ENCODE measurements at regions not wholly inside any gene's neighbourhood (a gene's known extent, or its start where the extent isn't known, plus 50 kb on each side); places are given as distances from the start of the nearest gene placed in this dataset.
A peak's percentile ranks its signal among the peaks of the same experiment; 100 is the strongest.

DNA sequence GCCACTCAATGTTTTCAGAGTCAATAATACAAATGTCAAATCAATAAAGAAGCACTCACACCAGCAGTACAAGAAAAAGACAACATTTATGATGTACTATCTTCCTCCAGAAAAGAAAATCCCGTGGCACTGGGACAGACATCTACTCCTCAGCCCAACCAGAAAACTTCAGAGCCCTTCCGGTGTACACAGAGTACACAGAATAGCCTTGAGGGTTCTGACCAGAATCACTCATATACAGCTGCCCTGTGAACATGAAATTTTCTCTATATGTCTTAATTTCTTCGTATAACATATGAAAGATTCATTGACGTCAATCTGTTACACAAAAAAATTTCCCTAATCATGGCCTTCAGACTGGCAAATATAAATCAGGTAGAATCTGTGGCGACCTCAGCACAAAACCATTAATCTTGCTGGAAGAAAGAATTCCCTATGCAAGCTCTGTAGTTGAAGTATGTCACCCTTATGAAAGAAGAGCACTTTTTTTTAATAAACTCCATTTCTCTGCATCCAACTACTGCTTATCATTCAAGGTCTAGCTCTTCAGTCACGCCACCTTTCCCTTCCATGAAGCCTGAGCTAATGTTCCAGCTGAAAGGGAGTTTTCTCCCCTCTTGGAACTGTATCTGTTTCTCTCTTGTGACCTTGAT is 53.8 kb upstream of the PLAAT1 start:
- intact Hi-C loops (cut with DNase I): no loop called here
- DNase-seq: no peak

DNA sequence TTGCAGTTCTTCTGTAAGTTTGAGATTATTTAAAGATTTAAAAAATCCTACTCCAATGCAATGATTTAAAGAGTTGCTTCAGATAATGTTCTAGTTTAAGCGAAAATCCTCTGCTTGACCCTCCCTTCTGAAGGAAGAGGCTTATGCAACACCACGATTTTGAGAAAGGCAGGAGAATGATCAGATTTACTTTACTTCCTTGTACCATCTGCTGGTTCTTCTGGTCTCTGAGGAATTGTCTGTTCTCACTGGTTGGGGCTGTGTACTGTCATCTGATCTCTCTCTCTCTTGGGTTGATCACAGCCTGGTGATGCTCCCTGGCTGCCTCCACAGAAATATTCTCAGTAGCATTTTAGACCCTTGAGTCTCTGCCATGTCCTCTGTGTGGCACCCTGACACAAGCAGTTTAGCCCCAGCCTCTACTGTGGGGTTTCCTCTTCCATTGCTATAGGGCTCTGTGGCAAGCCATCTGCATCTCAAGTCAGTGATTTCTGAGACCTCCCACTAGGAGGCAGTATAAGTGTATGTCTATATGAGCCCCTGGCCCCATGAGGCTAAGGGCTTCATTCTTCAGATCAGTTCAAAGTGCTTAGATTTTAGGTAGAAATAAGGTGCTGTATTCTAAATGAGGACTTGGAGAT is 50.8 kb upstream of the PLAAT1 start:
- intact Hi-C loops (cut with DNase I): loop anchor here (1.0 kb wide), 1 partner anchor 382 kb away; no protein-coding TSS in a partner anchor
- DNase-seq: peak in 1 of 10 donors; percentile 54

Data from posterior cingulate gyrus (tissue), 11 donors.